ENCODE measurements at regions not wholly inside any gene's neighbourhood (a gene's known extent, or its start where the extent isn't known, plus 50 kb on each side); places are given as distances from the start of the nearest gene placed in this dataset.
A peak's percentile ranks its signal among the peaks of the same experiment; 100 is the strongest.

- no peak overlapping the region for H3K27ac ChIP-seq (ENCODE audit: low read depth in 1 of 3, low read length in 2 of 3)
- FAIRE-seq, result no peak
- no peak for DNase-seq
- H3K36me3 ChIP-seq (ENCODE audit: control insufficient read depth in 3 of 3, insufficient read depth in 2 of 3, low read depth in 1 of 3, low read length in 3 of 3), result peaks cover 0 to 2% (median 0%) of the 10 kb centered on the region in 3 donors
- 86 to 95% (median 89%) methylated on average over 4 of the region's 4 CpGs for WGBS, 3 donors
- no peaks in the 10 kb centered on the region for H3K9me3 ChIP-seq (ENCODE audit: control insufficient read depth in 2 of 2, insufficient read depth in 1 of 2, low read depth in 1 of 2, low read length in 1 of 2)
- H3K4me3 ChIP-seq (ENCODE audit: low read depth in 1 of 3, low read length in 3 of 3), result no peak overlapping the region
- H3K27me3 ChIP-seq (ENCODE audit: control insufficient read depth in 3 of 3, insufficient read depth in 3 of 3, low read length in 3 of 3), result no peaks in the 10 kb centered on the region
- peaks cover 0 to 4% (median 0%) of the 10 kb centered on the region in 3 donors for H3K4me1 ChIP-seq (ENCODE audit: control insufficient read depth in 3 of 3, insufficient read depth in 2 of 3, low read depth in 1 of 3, low read length in 2 of 3)
Observed at GRCh38 chr10:78934994-78935602, 133.7 kb upstream of the ZMIZ1 start.

DNA sequence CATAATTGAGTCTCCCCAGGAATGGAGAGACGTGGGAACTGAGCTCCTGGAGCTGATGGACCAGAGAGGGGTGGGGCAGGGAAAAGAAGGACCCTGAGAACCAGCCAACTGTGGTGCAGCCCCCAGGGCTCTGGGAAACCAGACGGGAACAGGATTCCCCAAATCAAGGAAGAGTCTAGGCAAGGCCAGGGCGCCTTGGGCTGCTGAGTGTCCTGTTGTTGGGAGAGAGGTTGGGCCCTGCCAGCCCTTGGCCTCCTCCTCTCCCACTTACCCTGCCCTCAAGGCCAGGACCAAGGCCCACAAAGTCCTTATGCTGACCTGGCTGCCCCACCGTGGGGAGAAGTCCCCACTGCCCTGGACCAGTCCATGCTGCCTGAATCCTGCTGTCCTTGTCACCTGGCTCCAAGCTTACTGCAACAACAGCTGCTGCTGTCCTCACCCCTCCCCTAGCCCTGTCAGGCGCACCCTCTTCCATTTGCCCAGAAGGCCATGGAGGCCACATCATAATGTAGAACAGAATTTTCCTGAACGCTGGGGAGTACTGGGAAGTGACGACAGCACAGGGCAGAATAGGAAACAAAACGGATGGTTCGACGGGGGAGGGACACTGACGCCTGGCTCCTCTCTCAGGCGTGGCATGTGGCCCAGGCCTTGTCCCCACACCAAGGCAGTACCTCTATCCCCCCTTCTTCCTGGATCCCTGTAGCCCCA, 132.9 kb upstream of the ZMIZ1 start:
- peak overlapping the region in 1 of 3 donors; percentile 22 for H3K27ac ChIP-seq (ENCODE audit: low read depth in 1 of 3, low read length in 2 of 3)
- no peaks in the 10 kb centered on the region for H3K9me3 ChIP-seq (ENCODE audit: control insufficient read depth in 2 of 2, insufficient read depth in 1 of 2, low read depth in 1 of 2, low read length in 1 of 2)
- peaks cover 0 to 2% (median 0%) of the 10 kb centered on the region in 3 donors for H3K36me3 ChIP-seq (ENCODE audit: control insufficient read depth in 3 of 3, insufficient read depth in 2 of 3, low read depth in 1 of 3, low read length in 3 of 3)
- FAIRE-seq (no peak), DNase-seq (no peak)
- H3K4me3 ChIP-seq (ENCODE audit: low read depth in 1 of 3, low read length in 3 of 3), result no peak overlapping the region
- H3K4me1 ChIP-seq (ENCODE audit: control insufficient read depth in 3 of 3, insufficient read depth in 2 of 3, low read depth in 1 of 3, low read length in 2 of 3), result peaks cover 0 to 4% (median 0%) of the 10 kb centered on the region in 3 donors
- no peaks in the 10 kb centered on the region for H3K27me3 ChIP-seq (ENCODE audit: control insufficient read depth in 3 of 3, insufficient read depth in 3 of 3, low read length in 3 of 3)
- 80 to 90% (median 80%) methylated on average over 12 of the region's 12 CpGs for WGBS, 3 donors

GRCh38 chr10:78936412-78937342, 132.1 kb upstream of the ZMIZ1 start:
- Histone ChIP-seq H3K4me3 (ENCODE audit: low read depth in 1 of 3, low read length in 3 of 3) (no peak overlapping the region), H3K9me3 (ENCODE audit: control insufficient read depth in 2 of 2, insufficient read depth in 1 of 2, low read depth in 1 of 2, low read length in 1 of 2) (no peaks in the 10 kb centered on the region), H3K4me1 (ENCODE audit: control insufficient read depth in 3 of 3, insufficient read depth in 2 of 3, low read depth in 1 of 3, low read length in 2 of 3) (peaks cover 0 to 4% (median 0%) of the 10 kb centered on the region in 3 donors), H3K27me3 (ENCODE audit: control insufficient read depth in 3 of 3, insufficient read depth in 3 of 3, low read length in 3 of 3) (no peaks in the 10 kb centered on the region), H3K36me3 (ENCODE audit: control insufficient read depth in 3 of 3, insufficient read depth in 2 of 3, low read depth in 1 of 3, low read length in 3 of 3) (peaks cover 0 to 2% (median 0%) of the 10 kb centered on the region in 3 donors), H3K27ac (ENCODE audit: low read depth in 1 of 3, low read length in 2 of 3) (peak overlapping the region in 1 of 3 donors; percentile 54)
- FAIRE-seq, result no peak
- no peak for DNase-seq
- 81 to 92% (median 82%) methylated on average over 12 to 13 of the region's 13 CpGs for WGBS, 3 donors

DNA sequence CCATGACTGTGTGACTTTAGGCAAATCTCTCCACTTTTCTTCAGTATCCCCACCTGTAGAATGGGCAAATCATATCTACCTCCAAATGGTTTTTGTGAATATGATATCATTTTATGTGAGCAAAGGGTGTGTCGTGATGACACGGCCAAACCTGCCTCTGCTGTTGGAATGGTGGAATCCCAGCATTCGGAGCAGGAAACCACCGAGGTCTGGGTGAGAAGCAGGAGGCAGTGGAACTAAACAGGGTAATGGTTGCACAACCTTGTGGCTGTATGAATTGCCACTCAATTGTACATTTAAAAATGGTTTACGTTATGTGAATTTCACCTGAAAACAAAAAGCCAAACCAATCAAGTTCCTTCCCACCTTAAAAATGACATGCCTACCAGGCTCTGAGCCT, 131.4 kb upstream of the ZMIZ1 start:
- DNase-seq (no peak), FAIRE-seq (no peak)
- Histone ChIP-seq H3K4me1 (ENCODE audit: control insufficient read depth in 3 of 3, insufficient read depth in 2 of 3, low read depth in 1 of 3, low read length in 2 of 3) (peaks cover 0 to 4% (median 0%) of the 10 kb centered on the region in 3 donors), H3K27me3 (ENCODE audit: control insufficient read depth in 3 of 3, insufficient read depth in 3 of 3, low read length in 3 of 3) (no peaks in the 10 kb centered on the region), H3K36me3 (ENCODE audit: control insufficient read depth in 3 of 3, insufficient read depth in 2 of 3, low read depth in 1 of 3, low read length in 3 of 3) (peaks cover 0 to 2% (median 0%) of the 10 kb centered on the region in 3 donors), H3K9me3 (ENCODE audit: control insufficient read depth in 2 of 2, insufficient read depth in 1 of 2, low read depth in 1 of 2, low read length in 1 of 2) (no peaks in the 10 kb centered on the region), H3K27ac (ENCODE audit: low read depth in 1 of 3, low read length in 2 of 3) (peak overlapping the region in 1 of 3 donors; percentile 54), H3K4me3 (ENCODE audit: low read depth in 1 of 3, low read length in 3 of 3) (no peak overlapping the region)
- WGBS, 3 donors, result 76 to 82% (median 80%) methylated on average over 5 of the region's 5 CpGs

DNA sequence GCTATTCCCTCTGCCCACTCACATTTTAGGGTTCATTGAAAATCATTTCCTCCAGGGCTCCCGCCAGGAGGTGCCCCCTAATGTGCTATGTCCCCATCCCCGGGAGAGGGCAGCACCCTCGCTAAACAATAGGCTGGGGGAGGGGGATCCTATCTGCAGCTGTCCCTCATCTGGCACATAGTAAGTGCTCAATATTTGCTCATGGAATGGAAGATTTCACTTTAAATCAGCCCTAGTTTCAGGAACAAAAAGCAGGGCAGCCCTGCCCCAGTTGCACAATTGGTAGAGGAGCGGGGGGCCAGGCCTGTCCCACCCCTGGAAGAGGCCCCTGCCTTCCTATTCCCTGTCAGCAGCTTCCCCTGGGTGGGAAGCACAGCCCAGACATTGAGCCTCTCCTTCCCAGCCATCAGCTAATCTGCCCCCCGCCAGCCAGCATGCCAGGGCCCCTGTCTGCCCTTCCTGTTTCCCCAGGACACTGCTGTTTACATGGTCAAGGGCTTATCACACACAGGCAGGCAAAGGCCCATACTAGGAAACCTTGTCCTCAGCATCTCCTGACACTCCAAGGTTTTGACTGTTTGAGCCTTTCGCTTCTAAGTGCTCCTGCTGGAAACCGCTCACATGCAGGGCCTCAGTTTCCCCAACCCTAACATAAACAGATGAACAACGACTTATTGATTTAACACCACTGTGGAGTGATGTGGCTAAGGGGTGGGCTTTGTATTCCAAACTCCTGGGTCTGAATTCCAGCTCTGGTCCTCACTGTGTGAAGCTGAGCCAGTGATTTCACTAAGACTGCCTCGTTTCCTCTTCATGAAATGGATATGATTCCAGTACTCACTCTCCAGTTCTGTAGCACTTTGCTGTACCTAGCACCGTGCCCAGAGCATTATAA, 130.7 kb upstream of the ZMIZ1 start:
- Histone ChIP-seq H3K27ac (ENCODE audit: low read depth in 1 of 3, low read length in 2 of 3) (no peak overlapping the region), H3K4me1 (ENCODE audit: control insufficient read depth in 3 of 3, insufficient read depth in 2 of 3, low read depth in 1 of 3, low read length in 2 of 3) (peaks cover 0 to 4% (median 0%) of the 10 kb centered on the region in 3 donors), H3K9me3 (ENCODE audit: control insufficient read depth in 2 of 2, insufficient read depth in 1 of 2, low read depth in 1 of 2, low read length in 1 of 2) (peaks cover 0 to 4% of the 10 kb centered on the region in 2 donors), H3K27me3 (ENCODE audit: control insufficient read depth in 3 of 3, insufficient read depth in 3 of 3, low read length in 3 of 3) (no peaks in the 10 kb centered on the region), H3K4me3 (ENCODE audit: low read depth in 1 of 3, low read length in 3 of 3) (no peak overlapping the region), H3K36me3 (ENCODE audit: control insufficient read depth in 3 of 3, insufficient read depth in 2 of 3, low read depth in 1 of 3, low read length in 3 of 3) (peaks cover 0 to 2% (median 0%) of the 10 kb centered on the region in 3 donors)
- WGBS, 3 donors, result 67 to 77% (median 69%) methylated on average over 10 of the region's 10 CpGs
- no peak for FAIRE-seq
- no peak for DNase-seq

DNA sequence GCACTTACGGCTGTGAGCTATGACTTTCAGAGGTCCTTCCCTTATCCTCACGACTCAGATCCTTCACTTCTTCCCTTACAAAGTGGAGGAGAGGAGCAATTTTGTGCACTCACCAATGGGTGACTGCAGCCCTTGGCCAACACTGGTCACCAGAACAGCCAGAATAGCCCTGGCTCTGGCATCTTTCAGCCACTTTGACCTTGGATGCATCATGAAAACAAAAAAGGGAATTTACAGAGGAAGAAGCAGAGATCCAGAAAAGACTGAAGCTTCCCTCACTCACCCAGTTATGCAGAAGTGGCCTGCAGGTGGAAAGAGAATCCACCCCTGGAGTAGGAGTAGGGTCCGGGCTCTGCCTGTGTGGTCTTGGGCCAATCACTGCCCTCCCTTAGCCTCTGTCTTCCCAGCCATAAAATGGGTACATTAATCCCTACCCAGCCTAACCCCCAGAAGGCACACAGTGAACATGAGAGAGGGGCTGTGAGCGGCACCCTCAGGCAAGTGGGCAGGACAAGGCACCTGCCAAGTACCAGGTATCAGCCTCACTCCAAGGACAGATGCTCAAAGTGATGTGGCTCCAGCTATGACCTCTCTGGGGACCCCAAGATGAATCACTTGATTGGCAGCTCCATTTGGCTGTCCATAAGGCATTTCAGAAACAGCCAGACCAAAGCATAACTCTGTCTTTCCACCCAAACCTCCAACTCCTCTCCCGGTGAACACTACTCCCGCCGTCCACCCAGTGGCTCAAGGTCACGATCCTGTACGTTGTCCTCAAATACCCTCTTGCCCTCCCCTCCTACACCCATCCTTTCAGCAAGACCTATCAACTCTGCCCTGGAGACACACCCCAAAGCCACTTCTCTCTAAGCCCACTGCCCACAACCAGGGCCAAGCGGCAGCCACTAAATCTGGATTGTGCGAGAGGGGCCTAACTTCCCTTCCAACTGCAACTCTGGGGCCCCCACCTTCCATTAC, 129.8 kb upstream of the ZMIZ1 start:
- no peak overlapping the region for H3K27ac ChIP-seq (ENCODE audit: low read depth in 1 of 3, low read length in 2 of 3)
- FAIRE-seq (no peak), DNase-seq (no peak)
- H3K4me1 ChIP-seq (ENCODE audit: control insufficient read depth in 3 of 3, insufficient read depth in 2 of 3, low read depth in 1 of 3, low read length in 2 of 3), result peaks cover 0 to 4% (median 0%) of the 10 kb centered on the region in 3 donors
- H3K9me3 ChIP-seq (ENCODE audit: control insufficient read depth in 2 of 2, insufficient read depth in 1 of 2, low read depth in 1 of 2, low read length in 1 of 2), result peaks cover 0 to 4% of the 10 kb centered on the region in 2 donors
- peaks cover 0 to 2% (median 0%) of the 10 kb centered on the region in 3 donors for H3K36me3 ChIP-seq (ENCODE audit: control insufficient read depth in 3 of 3, insufficient read depth in 2 of 3, low read depth in 1 of 3, low read length in 3 of 3)
- 93 to 97% (median 94%) methylated on average over 11 of the region's 11 CpGs for WGBS, 3 donors
- H3K4me3 ChIP-seq (ENCODE audit: low read depth in 1 of 3, low read length in 3 of 3), result no peak overlapping the region
- H3K27me3 ChIP-seq (ENCODE audit: control insufficient read depth in 3 of 3, insufficient read depth in 3 of 3, low read length in 3 of 3), result no peaks in the 10 kb centered on the region

- Histone ChIP-seq H3K4me3 (ENCODE audit: low read depth in 1 of 3, low read length in 3 of 3) (no peak overlapping the region), H3K9me3 (ENCODE audit: control insufficient read depth in 2 of 2, insufficient read depth in 1 of 2, low read depth in 1 of 2, low read length in 1 of 2) (peaks cover 0 to 4% of the 10 kb centered on the region in 2 donors), H3K27me3 (ENCODE audit: control insufficient read depth in 3 of 3, insufficient read depth in 3 of 3, low read length in 3 of 3) (no peaks in the 10 kb centered on the region), H3K4me1 (ENCODE audit: control insufficient read depth in 3 of 3, insufficient read depth in 2 of 3, low read depth in 1 of 3, low read length in 2 of 3) (peaks cover 0 to 25% (median 0%) of the 10 kb centered on the region in 3 donors), H3K36me3 (ENCODE audit: control insufficient read depth in 3 of 3, insufficient read depth in 2 of 3, low read depth in 1 of 3, low read length in 3 of 3) (no peaks in the 10 kb centered on the region), H3K27ac (ENCODE audit: low read depth in 1 of 3, low read length in 2 of 3) (no peak overlapping the region)
- FAIRE-seq (no peak), DNase-seq (no peak)
- WGBS, 3 donors, result 67 to 89% (median 76%) methylated on average over 4 of the region's 4 CpGs
Observed at GRCh38 chr10:78942091-78942501, 126.7 kb upstream of the ZMIZ1 start.
